IPS-11a (cell line): ENCODE measurements at regions not wholly inside any gene's neighbourhood (a gene's known extent, or its start where the extent isn't known, plus 50 kb on each side); places are given as distances from the start of the nearest gene placed in this dataset.
"Not testable (repeated sequence)": the region's sequence is repeated elsewhere in the genome, so short reads cannot be mapped to it uniquely, and the experiment has no call there.

Experiments used
- H3K4me3 ChIP-seq: one replicate; pipeline ENCODE4 v1.5.1; 2013; ENCODE audit warnings: low read depth, low read length, control low read depth

- no peak overlapping the region for H3K4me3 ChIP-seq
Measured at GRCh38 chr18:70416496-70416895, 127.7 kb downstream of the SOCS6 start.

- H3K4me3 ChIP-seq = no peak overlapping the region
Measured at GRCh38 chr18:70415823-70416488, 127.1 kb downstream of the SOCS6 start.

- no peak overlapping the region for H3K4me3 ChIP-seq
Measured at GRCh38 chr18:70414315-70414900, 125.6 kb downstream of the SOCS6 start.

- no peak overlapping the region for H3K4me3 ChIP-seq
Measured at GRCh38 chr18:70413455-70413854, 124.6 kb downstream of the SOCS6 start.

- H3K4me3 ChIP-seq = no peak overlapping the region
Measured at GRCh38 chr18:70411876-70412435, 123.1 kb downstream of the SOCS6 start.

GRCh38 chr18:70411307-70411706 lies 122.5 kb downstream of the SOCS6 start:
- no peak overlapping the region for H3K4me3 ChIP-seq

- H3K4me3 ChIP-seq = no peak overlapping the region
Measured at GRCh38 chr18:70405052-70405451, 116.2 kb downstream of the SOCS6 start.

GRCh38 chr18:70400476-70400875 lies 111.6 kb downstream of the SOCS6 start:
- H3K4me3 ChIP-seq = no peak overlapping the region

- H3K4me3 ChIP-seq = no peak overlapping the region
Measured at GRCh38 chr18:70398076-70398475, 109.2 kb downstream of the SOCS6 start.

GRCh38 chr18:70397259-70397925 lies 108.5 kb downstream of the SOCS6 start:
- no peak overlapping the region for H3K4me3 ChIP-seq

GRCh38 chr18:70395771-70396170 lies 106.9 kb downstream of the SOCS6 start:
- H3K4me3 ChIP-seq = not testable (repeated sequence)

- no peak overlapping the region for H3K4me3 ChIP-seq
Measured at GRCh38 chr18:70394672-70395071, 105.8 kb downstream of the SOCS6 start.

GRCh38 chr18:70390371-70391090 lies 101.7 kb downstream of the SOCS6 start:
- no peak overlapping the region for H3K4me3 ChIP-seq

GRCh38 chr18:70389036-70389435 lies 100.2 kb downstream of the SOCS6 start:
- H3K4me3 ChIP-seq = not testable (repeated sequence)

GRCh38 chr18:70387027-70387426 lies 98.2 kb downstream of the SOCS6 start:
- no peak overlapping the region for H3K4me3 ChIP-seq

- no peak overlapping the region for H3K4me3 ChIP-seq
Measured at GRCh38 chr18:70386582-70386981, 97.7 kb downstream of the SOCS6 start.

GRCh38 chr18:70385474-70385873 lies 96.6 kb downstream of the SOCS6 start:
- H3K4me3 ChIP-seq = no peak overlapping the region

- H3K4me3 ChIP-seq = no peak overlapping the region
Measured at GRCh38 chr18:70384181-70384790, 95.4 kb downstream of the SOCS6 start.

- no peak overlapping the region for H3K4me3 ChIP-seq
Measured at GRCh38 chr18:70382992-70383717, 94.3 kb downstream of the SOCS6 start.

GRCh38 chr18:70382017-70382416 lies 93.2 kb downstream of the SOCS6 start:
- no peak overlapping the region for H3K4me3 ChIP-seq
